ENCODE measurements at regions not wholly inside any gene's neighbourhood (a gene's known extent, or its start where the extent isn't known, plus 50 kb on each side); places are given as distances from the start of the nearest gene placed in this dataset.

DNA sequence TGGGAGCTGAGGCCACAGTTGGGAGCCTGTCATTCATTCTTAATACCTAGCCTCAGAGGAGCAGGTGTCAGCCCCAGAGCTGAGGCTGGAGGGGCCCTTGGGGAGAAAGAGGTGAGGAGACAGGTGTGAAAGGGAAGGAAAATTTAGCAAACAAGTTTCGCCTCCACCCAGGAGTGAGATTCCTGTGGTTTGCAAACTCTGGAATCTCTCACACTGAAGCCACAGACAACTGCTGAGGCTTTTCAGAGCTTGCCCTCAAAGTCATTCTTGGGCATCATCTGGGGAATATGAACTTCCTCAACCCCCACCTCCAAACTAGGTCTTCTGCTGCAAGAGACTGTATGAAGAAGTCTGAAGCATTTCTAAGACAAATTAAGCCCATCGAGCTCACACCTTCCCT lies 589.5 kb upstream of the TBX3 start:
- TF ChIP-seq, protein P1, sequence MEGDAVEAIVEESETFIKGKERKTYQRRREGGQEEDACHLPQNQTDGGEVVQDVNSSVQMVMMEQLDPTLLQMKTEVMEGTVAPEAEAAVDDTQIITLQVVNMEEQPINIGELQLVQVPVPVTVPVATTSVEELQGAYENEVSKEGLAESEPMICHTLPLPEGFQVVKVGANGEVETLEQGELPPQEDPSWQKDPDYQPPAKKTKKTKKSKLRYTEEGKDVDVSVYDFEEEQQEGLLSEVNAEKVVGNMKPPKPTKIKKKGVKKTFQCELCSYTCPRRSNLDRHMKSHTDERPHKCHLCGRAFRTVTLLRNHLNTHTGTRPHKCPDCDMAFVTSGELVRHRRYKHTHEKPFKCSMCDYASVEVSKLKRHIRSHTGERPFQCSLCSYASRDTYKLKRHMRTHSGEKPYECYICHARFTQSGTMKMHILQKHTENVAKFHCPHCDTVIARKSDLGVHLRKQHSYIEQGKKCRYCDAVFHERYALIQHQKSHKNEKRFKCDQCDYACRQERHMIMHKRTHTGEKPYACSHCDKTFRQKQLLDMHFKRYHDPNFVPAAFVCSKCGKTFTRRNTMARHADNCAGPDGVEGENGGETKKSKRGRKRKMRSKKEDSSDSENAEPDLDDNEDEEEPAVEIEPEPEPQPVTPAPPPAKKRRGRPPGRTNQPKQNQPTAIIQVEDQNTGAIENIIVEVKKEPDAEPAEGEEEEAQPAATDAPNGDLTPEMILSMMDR (conservative IDR thresholded peaks at IDR 0.05) = no peak
- TF ChIP-seq ZFX (IDR thresholded peaks at IDR 0.05) = no peak

Measured in C4-2B (cell line).